ENCODE measurements at regions not wholly inside any gene's neighbourhood (a gene's known extent, or its start where the extent isn't known, plus 50 kb on each side); places are given as distances from the start of the nearest gene placed in this dataset. TPM values are rescaled to one million over a fixed set of nuclear protein-coding genes. Genes with fewer than 3 reads are reported as not detected.
"Not testable (repeated sequence)": the region's sequence is repeated elsewhere in the genome, so short reads cannot be mapped to it uniquely, and the experiment has no call there.

- Histone ChIP-seq H3K27me3 (ENCODE audit: low read depth) (no peaks in the 10 kb centered on the region), H3K9me3 (replicated peaks) (no peaks in the 10 kb centered on the region), H3K27ac (replicated peaks) (no peak overlapping the region), H3K36me3 (no peaks in the 10 kb centered on the region), H3K4me3 (no peak overlapping the region), H3K4me1 (no peaks in the 10 kb centered on the region)
- no peak for TF ChIP-seq CTCF (IDR thresholded peaks at IDR 0.05; ENCODE audit: borderline replicate concordance)
- no peak for DNase-seq
- intact Hi-C loops (cut with micrococcal nuclease) = no loop called here
Observed at GRCh38 chr9:63728287-63728686, 1556.7 kb downstream of the FOXD4L5 start.

DNA sequence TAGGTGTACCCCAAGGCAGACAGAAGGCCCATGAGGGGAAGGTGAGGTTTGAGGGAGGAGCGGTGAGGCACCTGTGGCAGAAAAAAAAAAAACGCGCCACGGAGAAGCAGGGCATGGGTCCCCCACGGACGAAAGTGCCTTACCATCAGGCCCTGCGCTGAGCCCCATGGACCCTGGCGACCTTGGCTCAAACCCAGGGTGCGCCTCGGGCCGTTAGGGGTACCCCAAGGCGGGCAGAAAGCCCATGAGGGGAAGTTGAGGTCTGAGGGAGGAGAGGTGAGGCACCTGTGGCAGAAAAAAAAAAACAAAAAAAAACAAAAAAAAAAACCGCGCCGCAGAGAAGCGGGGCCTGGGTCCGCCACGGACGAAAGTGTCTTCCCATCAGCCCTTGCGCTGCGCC, 1576.7 kb downstream of the FOXD4L5 start:
- intact Hi-C loops (cut with micrococcal nuclease); DNase-seq; H3K4me1 ChIP-seq; H3K36me3 ChIP-seq; H3K9me3 ChIP-seq (replicated peaks); H3K4me3 ChIP-seq; H3K27ac ChIP-seq (replicated peaks): not testable (repeated sequence)
- H3K27me3 ChIP-seq (ENCODE audit: low read depth) = peaks cover 23% of the 10 kb centered on the region

DNA sequence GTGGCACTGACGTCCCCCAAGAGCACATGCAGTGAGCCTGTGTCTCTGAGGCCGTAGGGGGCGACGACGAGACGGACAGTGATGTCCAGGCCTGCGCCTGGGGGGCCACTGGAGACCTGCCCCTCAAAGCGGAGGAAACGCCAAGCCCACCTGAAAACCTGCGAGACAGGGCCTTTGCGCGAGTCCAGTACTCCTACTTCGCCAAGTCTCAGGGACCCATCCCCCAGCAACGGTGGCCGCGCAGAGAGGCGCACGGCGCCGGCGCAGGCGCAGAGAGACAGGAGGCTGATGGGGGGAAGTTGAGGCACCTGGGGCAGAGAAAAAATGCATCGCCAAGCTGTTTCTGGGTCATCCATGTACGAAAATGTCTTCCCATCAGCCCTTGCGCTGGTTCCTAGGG, 1580.6 kb downstream of the FOXD4L5 start:
- peaks cover 28% of the 10 kb centered on the region for H3K27me3 ChIP-seq (ENCODE audit: low read depth)
- intact Hi-C loops (cut with micrococcal nuclease); H3K36me3 ChIP-seq; H3K4me1 ChIP-seq; H3K4me3 ChIP-seq; H3K27ac ChIP-seq (replicated peaks); DNase-seq; H3K9me3 ChIP-seq (replicated peaks): not testable (repeated sequence)

DNA sequence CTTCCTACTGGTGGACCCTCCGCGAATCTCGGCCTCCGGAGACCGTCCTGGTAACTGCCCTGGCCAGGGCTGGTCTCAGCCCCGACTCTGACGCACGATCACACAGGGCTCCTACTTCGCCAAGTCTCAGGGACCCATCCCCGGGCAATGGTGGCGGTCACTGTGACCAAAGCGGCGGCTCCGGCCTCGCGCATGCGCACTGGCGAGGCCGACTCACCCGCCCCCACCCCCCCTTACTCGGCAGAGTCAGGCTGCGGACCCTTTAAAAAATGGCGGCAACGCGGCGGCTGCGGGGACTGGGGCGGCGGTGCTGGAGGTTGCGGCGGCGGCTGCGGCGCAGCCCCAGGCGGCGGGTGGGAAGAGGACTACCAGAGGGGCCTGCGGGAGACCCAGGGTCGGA, 1581.3 kb downstream of the FOXD4L5 start:
- Histone ChIP-seq H3K27ac (replicated peaks) (peak overlapping the region; percentile 46), H3K4me3 (peak overlapping the region; percentile 54), H3K27me3 (ENCODE audit: low read depth) (peaks cover 28% of the 10 kb centered on the region)
- H3K9me3 ChIP-seq (replicated peaks); H3K4me1 ChIP-seq; intact Hi-C loops (cut with micrococcal nuclease); H3K36me3 ChIP-seq: not testable (repeated sequence)
- DNase-seq = peak; percentile 60

DNA sequence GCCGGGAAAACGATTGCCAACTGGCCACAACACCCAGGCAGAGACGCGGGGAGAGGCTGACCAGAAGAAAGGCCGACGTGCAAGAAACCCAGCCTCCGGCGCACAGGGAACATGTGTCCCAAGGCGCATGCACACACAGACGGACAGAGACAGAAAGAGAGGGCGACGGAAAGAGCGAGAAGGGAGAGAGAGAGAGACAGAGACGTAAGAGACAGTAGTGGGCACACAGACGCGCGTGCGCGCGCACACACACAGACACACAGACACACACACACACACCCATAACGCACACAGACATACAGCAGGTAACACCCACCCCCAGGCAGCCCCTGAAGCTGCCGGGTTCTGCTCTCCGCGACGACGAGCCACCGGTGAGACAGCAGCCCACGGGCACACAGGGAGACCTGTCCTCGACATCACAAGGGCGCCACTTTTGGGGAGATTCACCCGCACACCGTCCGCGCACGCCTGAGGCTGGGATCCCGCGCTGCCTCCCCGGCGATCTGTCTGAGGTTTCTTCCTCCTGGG, 1581.8 kb downstream of the FOXD4L5 start:
- H3K27ac ChIP-seq (replicated peaks) = peak overlapping the region; percentile 46
- DNase-seq; H3K36me3 ChIP-seq; H3K4me1 ChIP-seq; intact Hi-C loops (cut with micrococcal nuclease); H3K9me3 ChIP-seq (replicated peaks): not testable (repeated sequence)
- H3K4me3 ChIP-seq = peak overlapping the region; percentile 54
- H3K27me3 ChIP-seq (ENCODE audit: low read depth) = peaks cover 28% of the 10 kb centered on the region

Small RNAs in the stretch of these regions (microRNA-seq; reads per million reads assigned to microRNA genes)
- not detected for gene MIR4477B

Data from left ventricle myocardium inferior (tissue), 1 donor.